ENCODE measurements at regions not wholly inside any gene's neighbourhood (a gene's known extent, or its start where the extent isn't known, plus 50 kb on each side); places are given as distances from the start of the nearest gene placed in this dataset.
"Not testable (repeated sequence)": the region's sequence is repeated elsewhere in the genome, so short reads cannot be mapped to it uniquely, and the experiment has no call there.

DNA sequence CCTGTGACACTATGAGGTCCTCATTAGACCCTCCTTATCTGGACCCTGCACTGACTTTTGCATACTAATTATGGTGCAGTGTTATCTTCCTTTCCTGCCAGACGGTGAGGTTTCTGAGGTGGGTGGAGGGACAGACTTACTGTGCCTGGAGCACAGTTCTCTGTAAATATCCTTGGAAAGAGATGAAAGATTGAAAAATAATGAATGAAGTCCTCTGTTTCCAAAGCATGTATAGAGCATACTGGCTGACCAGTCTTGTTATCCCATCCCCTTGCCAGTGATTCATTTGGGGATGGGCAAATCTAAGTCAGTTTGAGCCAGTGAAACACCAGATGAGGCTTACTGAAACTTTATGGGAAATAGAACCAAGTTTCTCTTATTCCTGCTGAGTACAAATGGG lies 152.6 kb upstream of the HDDC2 start (continued):
- no peak for TF ChIP-seq POLR2AphosphoS5 (IDR thresholded peaks at IDR 0.05; ENCODE audit: low read depth, low read length)

GRCh38 chr6:125458493-125458892 lies 156.7 kb upstream of the HDDC2 start:
- H2AFZ ChIP-seq (ENCODE audit: low read length); H3K4me1 ChIP-seq (replicated peaks in 1 of 4; ENCODE audit: control insufficient read depth in 3 of 4, insufficient read depth in 4 of 4, low read length in 3 of 4); FAIRE-seq; H4K8ac ChIP-seq (ENCODE audit: extremely low read depth, insufficient read depth, low read length); H3K79me1 ChIP-seq (ENCODE audit: low read depth, low read length); H2BK20ac ChIP-seq (ENCODE audit: low read length); H3K4me3 ChIP-seq (ENCODE audit: extremely low read depth in 1 of 4, insufficient read depth in 2 of 4, low read depth in 3 of 4, low read length in 4 of 4); POLR2A ChIA-PET (ENCODE audit: partially characterized antibody); H4K20me1 ChIP-seq (replicated peaks in 1 of 2; ENCODE audit: control insufficient read depth in 1 of 2, insufficient read depth in 2 of 2, low read length in 2 of 2); H2AK5ac ChIP-seq (ENCODE audit: low read depth, low read length); H2BK15ac ChIP-seq (ENCODE audit: low read length); H2BK12ac ChIP-seq (ENCODE audit: low read depth, low read length); H3K14ac ChIP-seq (ENCODE audit: insufficient read length); H3K4ac ChIP-seq (replicated peaks; ENCODE audit: insufficient read length, low read depth, low read length); H3K18ac ChIP-seq (ENCODE audit: extremely low read depth, low read length); H2BK5ac ChIP-seq (ENCODE audit: low read depth, low read length); H3K27ac ChIP-seq (ENCODE audit: low read depth, low read length); H3K9ac ChIP-seq (replicated peaks in 1 of 4; ENCODE audit: extremely low read depth in 1 of 4, low read depth in 3 of 4, low read length in 3 of 4); CTCF ChIA-PET (ENCODE audit: partially characterized antibody); H3K23me2 ChIP-seq (ENCODE audit: low read depth, low read length); H3K23ac ChIP-seq (ENCODE audit: insufficient read length); H3K4me2 ChIP-seq (ENCODE audit: insufficient read depth in 1 of 2, low read depth in 2 of 2, low read length in 2 of 2); H4K91ac ChIP-seq (replicated peaks; ENCODE audit: insufficient read length, low read length); H3K56ac ChIP-seq (replicated peaks; ENCODE audit: insufficient read length, low read depth, low read length); DNase-seq (ENCODE audit: low read depth in 1 of 2, low spot score in 2 of 2); H3K79me2 ChIP-seq (ENCODE audit: control insufficient read depth in 1 of 2, insufficient read depth in 2 of 2, low read length in 2 of 2); H3K27me3 ChIP-seq (replicated peaks in 1 of 4; ENCODE audit: control insufficient read depth in 3 of 4, extremely low read depth in 1 of 4, insufficient read depth in 3 of 4, low read length in 3 of 4); H4K5ac ChIP-seq (ENCODE audit: insufficient read length, low read depth, low read length); H2BK120ac ChIP-seq (replicated peaks; ENCODE audit: low read depth, low read length); H3K36me3 ChIP-seq (ENCODE audit: control insufficient read depth in 2 of 4, insufficient read depth in 4 of 4, low read length in 3 of 4): not testable (repeated sequence)
- WGBS, 2 experiments (ENCODE audit: extremely low coverage in 1 of 2, insufficient coverage in 1 of 2, insufficient read length in 1 of 2, insufficient replicate concordance in 2 of 2, low coverage in 1 of 2, low lambda C conversion rate in 2 of 2, missing lambda C conversion rate in 1 of 2) = 80% methylated on average over 1 of the region's 1 CpG; no CpG with 5 or more reads in 1 of the 2 experiments
- peaks cover 11 to 15% of the 10 kb centered on the region in 2 experiments; a peak in 3 of 4 replicates for H3K9me3 ChIP-seq (ENCODE audit: insufficient read depth in 2 of 2, low read depth in 1 of 2, low read length in 1 of 2)

Measured in H1 (cell line).